NCI-H1694 treated with DMSO at 0.1 percent for 48 hours (cell line): ENCODE measurements at regions not wholly inside any gene's neighbourhood (a gene's known extent, or its start where the extent isn't known, plus 50 kb on each side); places are given as distances from the start of the nearest gene placed in this dataset.

ENCODE experiments used
- DNase-seq: peaks from one replicate; lab custom pipeline; 2025; lab: John Stamatoyannopoulos, UW

DNA sequence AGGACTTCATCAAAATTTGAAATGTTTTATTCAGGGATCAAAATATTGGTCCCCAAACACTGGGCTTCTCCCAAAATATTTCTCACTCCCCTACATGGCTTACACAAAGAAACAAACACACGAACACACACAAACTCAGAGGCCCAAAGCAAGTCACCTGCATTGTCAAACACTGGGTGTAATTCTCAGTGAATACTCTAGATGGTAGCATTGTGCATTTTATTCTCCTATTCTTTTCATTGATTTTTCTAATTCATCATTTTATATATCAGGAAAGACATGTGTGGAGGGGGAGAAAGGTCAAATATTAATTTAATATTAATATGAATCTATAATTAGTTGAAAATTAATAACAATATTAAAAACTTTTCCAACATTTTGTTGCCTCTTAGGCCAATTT is 72.3 kb upstream of the TNMD start:
- DNase-seq = peak; percentile 17

DNA sequence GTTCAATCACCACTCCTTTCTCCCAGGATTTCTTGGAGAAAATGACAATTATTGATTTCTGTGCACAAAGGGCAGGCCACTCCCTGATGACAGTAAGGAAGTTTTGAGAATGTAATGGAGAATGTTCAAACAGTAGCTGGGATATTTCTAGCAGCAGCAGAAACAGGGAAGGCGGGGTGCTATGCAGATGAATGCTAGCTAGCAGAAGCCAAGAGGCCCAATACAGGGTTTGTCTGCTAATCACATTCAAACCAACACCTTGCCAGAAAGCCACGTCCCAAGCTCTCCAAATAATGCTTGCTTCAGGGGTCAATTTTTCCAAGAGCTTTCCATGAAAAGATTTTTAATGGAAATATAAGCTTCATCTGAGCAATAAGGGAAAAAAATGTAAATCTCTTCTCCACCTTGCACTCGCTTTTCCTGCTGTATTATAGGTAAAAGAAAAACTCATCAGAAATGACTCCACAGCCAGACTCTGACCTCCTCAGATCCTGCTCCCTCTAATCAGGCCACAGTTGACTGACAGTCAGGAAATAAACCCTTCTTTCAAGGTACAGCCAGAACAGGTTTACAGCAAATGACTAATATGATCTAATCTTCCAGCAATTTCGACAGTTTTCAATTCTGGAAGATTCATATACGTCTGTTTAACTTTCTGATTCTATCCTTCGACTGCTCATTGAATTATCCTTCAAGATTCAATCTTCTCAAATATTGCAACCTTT is 84.7 kb upstream of the PCDH19 start:
- no peak for DNase-seq

- DNase-seq = no peak
Observed at GRCh38 chrX:100491174-100491573, 81.1 kb upstream of the PCDH19 start.

GRCh38 chrX:100487795-100488194 is 77.7 kb upstream of the PCDH19 start:
- no peak for DNase-seq

DNA sequence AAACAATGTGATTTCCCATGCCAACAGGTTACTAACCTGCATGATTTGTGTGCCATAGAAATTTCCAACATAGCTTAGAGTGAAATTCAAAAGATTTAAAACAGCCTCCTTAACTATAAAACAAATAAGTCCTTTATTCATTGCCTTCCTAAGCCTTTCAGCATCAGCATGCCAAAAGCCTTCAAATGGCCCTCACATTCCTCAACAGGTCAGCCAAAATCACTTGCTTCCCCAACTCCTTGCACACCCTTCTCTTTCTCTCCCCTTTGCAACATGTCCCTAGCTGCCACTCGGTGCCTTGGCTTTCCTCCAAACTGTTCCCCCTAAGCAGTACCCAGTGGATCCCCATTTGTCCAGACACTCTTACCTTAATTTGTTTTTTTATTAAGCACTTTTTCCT is 74.9 kb upstream of the PCDH19 start:
- DNase-seq = no peak

GRCh38 chrX:100479329-100479728 is 69.3 kb upstream of the PCDH19 start:
- DNase-seq = no peak

GRCh38 chrX:100478714-100479306 is 68.7 kb upstream of the PCDH19 start:
- DNase-seq = no peak

DNA sequence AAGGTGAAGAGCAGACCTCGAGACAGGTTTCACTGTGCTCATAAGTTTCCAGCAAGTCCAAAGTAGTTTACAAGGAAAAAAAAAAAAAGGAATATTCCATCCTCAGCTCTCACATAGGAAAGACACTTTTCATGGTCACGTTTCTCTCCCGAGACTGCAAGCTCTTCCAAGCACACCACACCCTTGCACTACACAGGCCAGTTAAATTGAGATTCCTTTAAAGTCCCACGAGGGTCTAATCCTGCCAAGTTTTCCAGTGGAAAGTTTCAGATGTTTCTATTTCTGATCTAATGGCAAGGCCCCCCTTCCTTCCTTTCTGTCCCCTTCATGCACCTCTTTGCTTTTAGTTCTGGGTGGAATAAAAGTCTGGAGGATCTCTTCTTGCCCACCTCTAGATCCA is 67.9 kb upstream of the PCDH19 start:
- DNase-seq = no peak

GRCh38 chrX:100477467-100477866 is 67.4 kb upstream of the PCDH19 start:
- DNase-seq = no peak
